ENCODE measurements at regions not wholly inside any gene's neighbourhood (a gene's known extent, or its start where the extent isn't known, plus 50 kb on each side); places are given as distances from the start of the nearest gene placed in this dataset.

DNA sequence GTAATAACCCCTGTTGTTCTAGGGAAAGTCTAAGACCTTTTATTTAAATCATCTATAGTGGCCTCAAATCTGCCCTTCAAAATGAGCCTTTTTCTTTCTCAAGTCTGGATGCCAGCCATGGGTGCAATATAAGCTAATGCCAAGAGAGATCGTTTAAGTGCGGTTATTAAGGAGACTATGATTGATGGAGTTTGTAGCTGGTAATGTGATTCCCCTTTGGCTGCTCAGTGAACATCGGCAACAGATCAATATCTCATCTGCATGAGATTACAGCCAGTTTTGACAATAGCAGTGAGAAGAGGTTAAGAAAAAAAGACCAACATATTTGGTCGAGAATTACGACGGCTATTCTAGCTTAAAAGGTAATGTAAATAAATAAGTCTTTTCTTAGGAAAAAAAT is 1049.4 kb upstream of the NUDT12 start:
- ChIA-PET CTCF (no interaction called here), RAD21 (ENCODE audit: low non-redundant PET in 1 of 2, low total read pairs in 2 of 2, uncharacterized antibody in 2 of 2, unreplicated experiment in 2 of 2) (no interaction called here), POLR2A (no interaction called here)
- Histone ChIP-seq H3K4me1 (ENCODE audit: control insufficient read depth in 1 of 2, insufficient read depth in 2 of 2, low read length in 2 of 2) (no peaks in the 10 kb centered on the region), H3K27me3 (ENCODE audit: insufficient read depth, low read length) (no peaks in the 10 kb centered on the region), H3K79me2 (ENCODE audit: insufficient read depth, low read length) (no peaks in the 10 kb centered on the region), H3K4me3 (replicated peaks in 1 of 2; ENCODE audit: low read depth in 1 of 2, low read length in 2 of 2) (no peak overlapping the region), H3K9me2 (ENCODE audit: insufficient read depth) (no peaks in the 10 kb centered on the region), H3K9ac (ENCODE audit: low read length) (no peak overlapping the region), H3K4me2 (ENCODE audit: low read length) (no peak overlapping the region), H3K36me3 (ENCODE audit: control insufficient read depth in 1 of 2, insufficient read depth in 2 of 2, low read length in 2 of 2) (no peaks in the 10 kb centered on the region), H4K20me1 (ENCODE audit: insufficient read depth) (no peaks in the 10 kb centered on the region), H3K9me3 (ENCODE audit: control insufficient read depth in 1 of 2, insufficient read depth in 1 of 2, low read depth in 1 of 2, low read length in 2 of 2) (no peaks in the 10 kb centered on the region), H3K27ac (ENCODE audit: low read depth, low read length) (no peak overlapping the region), H2AFZ (ENCODE audit: low read depth, low read length, poor library complexity, severe bottlenecking) (no peak overlapping the region)
- DNase-seq (ENCODE audit: low read depth, low spot score) = no peak
- no TSS peak for BruUV-seq (replicated peaks)
- ATAC-seq = no peak
- intact Hi-C loops (cut with micrococcal nuclease) = no loop called here
- TF ChIP-seq ZBTB33 (IDR thresholded peaks at IDR 0.05; ENCODE audit: extremely low read depth, insufficient replicate concordance, low read length) (no peak), ELF1 (IDR thresholded peaks at IDR 0.05; ENCODE audit: borderline replicate concordance, low read depth) (no peak), EZH2phosphoT487 (IDR thresholded peaks at IDR 0.05; ENCODE audit: borderline replicate concordance) (no peak), POLR2A (IDR thresholded peaks at IDR 0.05; ENCODE audit: borderline replicate concordance, extremely low read depth, insufficient read depth, insufficient read length) (no peak), SIN3A (IDR thresholded peaks at IDR 0.05; ENCODE audit: low read depth) (no peak), ZNF274 (IDR thresholded peaks at IDR 0.05; ENCODE audit: low read depth, low read length) (no peak), CBX3 (IDR thresholded peaks at IDR 0.05; ENCODE audit: low read depth) (no peak), FOSL1 (IDR thresholded peaks at IDR 0.05; ENCODE audit: low read depth) (no peak), JUND (IDR thresholded peaks at IDR 0.05) (no peak), ZFX (IDR thresholded peaks at IDR 0.05) (no peak), YY1 (IDR thresholded peaks at IDR 0.05; ENCODE audit: extremely low read depth, insufficient replicate concordance, low read depth, low read length) (no peak)
- TF ChIP-seq, protein P1, sequence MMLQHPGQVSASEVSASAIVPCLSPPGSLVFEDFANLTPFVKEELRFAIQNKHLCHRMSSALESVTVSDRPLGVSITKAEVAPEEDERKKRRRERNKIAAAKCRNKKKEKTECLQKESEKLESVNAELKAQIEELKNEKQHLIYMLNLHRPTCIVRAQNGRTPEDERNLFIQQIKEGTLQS (IDR thresholded peaks at IDR 0.05) = no peak
- TF ChIP-seq, protein P2, sequence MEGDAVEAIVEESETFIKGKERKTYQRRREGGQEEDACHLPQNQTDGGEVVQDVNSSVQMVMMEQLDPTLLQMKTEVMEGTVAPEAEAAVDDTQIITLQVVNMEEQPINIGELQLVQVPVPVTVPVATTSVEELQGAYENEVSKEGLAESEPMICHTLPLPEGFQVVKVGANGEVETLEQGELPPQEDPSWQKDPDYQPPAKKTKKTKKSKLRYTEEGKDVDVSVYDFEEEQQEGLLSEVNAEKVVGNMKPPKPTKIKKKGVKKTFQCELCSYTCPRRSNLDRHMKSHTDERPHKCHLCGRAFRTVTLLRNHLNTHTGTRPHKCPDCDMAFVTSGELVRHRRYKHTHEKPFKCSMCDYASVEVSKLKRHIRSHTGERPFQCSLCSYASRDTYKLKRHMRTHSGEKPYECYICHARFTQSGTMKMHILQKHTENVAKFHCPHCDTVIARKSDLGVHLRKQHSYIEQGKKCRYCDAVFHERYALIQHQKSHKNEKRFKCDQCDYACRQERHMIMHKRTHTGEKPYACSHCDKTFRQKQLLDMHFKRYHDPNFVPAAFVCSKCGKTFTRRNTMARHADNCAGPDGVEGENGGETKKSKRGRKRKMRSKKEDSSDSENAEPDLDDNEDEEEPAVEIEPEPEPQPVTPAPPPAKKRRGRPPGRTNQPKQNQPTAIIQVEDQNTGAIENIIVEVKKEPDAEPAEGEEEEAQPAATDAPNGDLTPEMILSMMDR (IDR thresholded peaks at IDR 0.05 in 2 of 3, conservative IDR thresholded peaks at IDR 0.05 in 1 of 3; ENCODE audit: borderline replicate concordance in 1 of 3, insufficient read depth in 1 of 3, low read depth in 2 of 3, low read length in 2 of 3) = no peak
- TF ChIP-seq, protein P3, sequence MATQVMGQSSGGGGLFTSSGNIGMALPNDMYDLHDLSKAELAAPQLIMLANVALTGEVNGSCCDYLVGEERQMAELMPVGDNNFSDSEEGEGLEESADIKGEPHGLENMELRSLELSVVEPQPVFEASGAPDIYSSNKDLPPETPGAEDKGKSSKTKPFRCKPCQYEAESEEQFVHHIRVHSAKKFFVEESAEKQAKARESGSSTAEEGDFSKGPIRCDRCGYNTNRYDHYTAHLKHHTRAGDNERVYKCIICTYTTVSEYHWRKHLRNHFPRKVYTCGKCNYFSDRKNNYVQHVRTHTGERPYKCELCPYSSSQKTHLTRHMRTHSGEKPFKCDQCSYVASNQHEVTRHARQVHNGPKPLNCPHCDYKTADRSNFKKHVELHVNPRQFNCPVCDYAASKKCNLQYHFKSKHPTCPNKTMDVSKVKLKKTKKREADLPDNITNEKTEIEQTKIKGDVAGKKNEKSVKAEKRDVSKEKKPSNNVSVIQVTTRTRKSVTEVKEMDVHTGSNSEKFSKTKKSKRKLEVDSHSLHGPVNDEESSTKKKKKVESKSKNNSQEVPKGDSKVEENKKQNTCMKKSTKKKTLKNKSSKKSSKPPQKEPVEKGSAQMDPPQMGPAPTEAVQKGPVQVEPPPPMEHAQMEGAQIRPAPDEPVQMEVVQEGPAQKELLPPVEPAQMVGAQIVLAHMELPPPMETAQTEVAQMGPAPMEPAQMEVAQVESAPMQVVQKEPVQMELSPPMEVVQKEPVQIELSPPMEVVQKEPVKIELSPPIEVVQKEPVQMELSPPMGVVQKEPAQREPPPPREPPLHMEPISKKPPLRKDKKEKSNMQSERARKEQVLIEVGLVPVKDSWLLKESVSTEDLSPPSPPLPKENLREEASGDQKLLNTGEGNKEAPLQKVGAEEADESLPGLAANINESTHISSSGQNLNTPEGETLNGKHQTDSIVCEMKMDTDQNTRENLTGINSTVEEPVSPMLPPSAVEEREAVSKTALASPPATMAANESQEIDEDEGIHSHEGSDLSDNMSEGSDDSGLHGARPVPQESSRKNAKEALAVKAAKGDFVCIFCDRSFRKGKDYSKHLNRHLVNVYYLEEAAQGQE (IDR thresholded peaks at IDR 0.05; ENCODE audit: low read depth) = no peak

All from HCT116 (cell line).